ENCODE measurements at regions not wholly inside any gene's neighbourhood (a gene's known extent, or its start where the extent isn't known, plus 50 kb on each side); places are given as distances from the start of the nearest gene placed in this dataset.

GRCh38 chr1:191558379-191558778, 599.9 kb upstream of the RGS18 start (continued):
- TF ChIP-seq CREB3 (tag; conservative IDR thresholded peaks at IDR 0.05; ENCODE audit: low read depth): no peak
- no peak for TF ChIP-seq HSF4 (CRISPR knock-in tag; IDR thresholded peaks at IDR 0.05; ENCODE audit: borderline replicate concordance)
- no peak for TF ChIP-seq SMARCE1 (IDR thresholded peaks at IDR 0.05)
- no peak for TF ChIP-seq NONO (IDR thresholded peaks at IDR 0.05; ENCODE audit: low read depth in 2 of 2, low read length in 1 of 2)

- no TSS peak for BruUV-seq (replicated peaks)
- Histone ChIP-seq H3K4me2 (ENCODE audit: insufficient read depth, low read length) (no peak overlapping the region), H3K27ac (ENCODE audit: extremely low read depth, low read depth, low read length) (no peak overlapping the region), H3K36me3 (ENCODE audit: control insufficient read depth, insufficient read depth, low read length) (no peaks in the 10 kb centered on the region), H3K9ac (ENCODE audit: insufficient read depth in 1 of 2, low read depth in 2 of 2, low read length in 2 of 2) (no peak overlapping the region), H3K4me3 (no peak overlapping the region), H2AFZ (ENCODE audit: low read depth, low read length) (no peak overlapping the region), H3K79me2 (ENCODE audit: control insufficient read depth, insufficient read depth, low read length) (no peaks in the 10 kb centered on the region), H3K4me1 (replicated peaks in 1 of 2; ENCODE audit: control insufficient read depth in 2 of 2, insufficient read depth in 2 of 2, low read length in 2 of 2) (no peaks in the 10 kb centered on the region; a peak in 2 of 5 replicates), H4K20me1 (replicated peaks; ENCODE audit: control insufficient read depth, insufficient read depth, low read length) (no peaks in the 10 kb centered on the region), H3K27me3 (ENCODE audit: control insufficient read depth in 2 of 2, insufficient read depth in 2 of 2, low read length in 2 of 2) (no peaks in the 10 kb centered on the region), H3K9me1 (ENCODE audit: control insufficient read depth, insufficient read depth, low read length) (no peaks in the 10 kb centered on the region), H3K9me3 (replicated peaks; ENCODE audit: control insufficient read depth, insufficient read depth, low read depth, low read length) (no peaks in the 10 kb centered on the region)
- CTCF ChIA-PET (ENCODE audit: low intra/inter-chr PET ratio): no interaction called here
- WGBS (ENCODE audit: insufficient coverage, low coverage, missing lambda C conversion rate): 14% methylated on average over 4 of the region's 4 CpGs
- no peak for DNase-seq (ENCODE audit: extremely low read depth in 1 of 4, low spot score in 3 of 4)
- in situ Hi-C loops (cut with MboI) (no loop called here), intact Hi-C loops (cut with micrococcal nuclease) (loop anchor here (10.0 kb wide), 1 partner anchor 884 kb away; no protein-coding TSS in a partner anchor)
- no peak for FAIRE-seq
- POLR2A ChIA-PET: no interaction called here
- no peak for ATAC-seq
- TF ChIP-seq ZNF23 (CRISPR knock-in tag; IDR thresholded peaks at IDR 0.05): no peak
- no peak for TF ChIP-seq ZNF551 (CRISPR knock-in tag; IDR thresholded peaks at IDR 0.05)
- TF ChIP-seq RREB1 (CRISPR knock-in tag; IDR thresholded peaks at IDR 0.05): no peak
- TF ChIP-seq NR2C1 (IDR thresholded peaks at IDR 0.05): no peak
- no peak for TF ChIP-seq NR2C1 (tag; IDR thresholded peaks at IDR 0.05)
- TF ChIP-seq KLF13 (tag; IDR thresholded peaks at IDR 0.05; ENCODE audit: borderline replicate concordance, low read depth): no peak
- TF ChIP-seq HDAC6 (IDR thresholded peaks at IDR 0.05; ENCODE audit: low read depth, low read length): no peak
- TF ChIP-seq ELF2 (CRISPR knock-in tag; IDR thresholded peaks at IDR 0.05): no peak
- no peak for TF ChIP-seq MCM2 (IDR thresholded peaks at IDR 0.05; ENCODE audit: low read depth)
- TF ChIP-seq THAP12 (CRISPR knock-in tag; IDR thresholded peaks at IDR 0.05): no peak
Observed at GRCh38 chr1:191561276-191561675, 597.0 kb upstream of the RGS18 start.
